Mammary epithelial cell (primary cell): ENCODE measurements at regions not wholly inside any gene's neighbourhood (a gene's known extent, or its start where the extent isn't known, plus 50 kb on each side); places are given as distances from the start of the nearest gene placed in this dataset.

Experiments
- CTCF ChIP-seq, 2 donors: IDR thresholded peaks in 1 of 2; conservative IDR thresholded peaks in 1 of 2; 2 replicates each; pipeline ENCODE4 v1.5.1; 2011 to 2012; ENCODE audit warnings: inconsistent platforms in 2 of 2, low read length in 2 of 2, mild to moderate bottlenecking in 2 of 2, control low read depth in 1 of 2, low read depth in 1 of 2; ENCODE audit not compliant: insufficient read depth in 1 of 2; ENCODE audit errors: extremely low read depth in 1 of 2
- EZH2 ChIP-seq: IDR thresholded peaks from 2 replicates; pipeline ENCODE4 v1.6.1; 2012; ENCODE audit warnings: low read length, inconsistent platforms, borderline replicate concordance

- no peak for TF ChIP-seq CTCF (conservative IDR thresholded peaks at IDR 0.05 in 1 of 2, IDR thresholded peaks at IDR 0.05 in 1 of 2; ENCODE audit: extremely low read depth in 1 of 2, insufficient read depth in 1 of 2, low read depth in 1 of 2, low read length in 2 of 2)
- TF ChIP-seq EZH2, result no peak
These were observed 547.0 kb downstream of the TBC1D22A start for GRCh38 chr22:47309476-47309875.
